RWPE1 (cell line): ENCODE measurements at regions not wholly inside any gene's neighbourhood (a gene's known extent, or its start where the extent isn't known, plus 50 kb on each side); places are given as distances from the start of the nearest gene placed in this dataset.
A peak's percentile ranks its signal among the peaks of the same experiment; 100 is the strongest.

Source experiments
- CTCF ChIA-PET: fragments of 350-600 bp; sonication (Branson Sonifier 250); formaldehyde crosslinking; extraction: SDS; loops from one replicate; lab custom pipeline; 2021; lab: Yijun Ruan, JAX
- POLR2A ChIA-PET: fragments of 400-600 bp; formaldehyde crosslinking; extraction: SDS; loops from one replicate; lab custom pipeline; 2020; ENCODE audit warnings: antibody characterized with exemption; ENCODE audit not compliant: low non-redundant PET; lab: Yijun Ruan, JAX
- DNase-seq: peaks from one replicate; pipeline ENCODE4 v3.0.0; 2012; ENCODE audit warnings: low spot score
- H3K27ac ChIP-seq: fragments of 450-650 bp; 2 replicates; pipeline ENCODE4 v1.5.1; 2017
- CTCF ChIP-seq: fragments of 450-650 bp; conservative IDR thresholded peaks from 2 replicates; pipeline ENCODE4 v1.5.1; 2017; ENCODE audit warnings: low read depth, mild to moderate bottlenecking

DNA sequence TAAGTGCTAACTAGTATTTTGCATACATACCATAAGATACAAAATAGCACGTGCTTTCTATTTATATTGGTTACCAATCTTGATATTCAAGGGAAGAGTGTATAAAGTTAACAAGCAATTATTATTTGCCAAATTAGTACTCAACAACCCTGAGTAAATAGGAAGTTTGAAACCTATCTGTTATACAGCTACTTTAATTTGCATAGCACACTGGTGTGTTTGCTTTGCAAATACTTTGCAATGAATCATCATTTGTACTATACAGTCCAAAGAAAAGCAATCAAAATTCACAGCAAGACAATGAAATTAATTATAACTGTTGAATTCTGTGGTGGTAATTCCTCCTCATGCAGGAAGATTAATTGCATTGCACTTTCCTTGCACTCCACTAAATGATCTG lies 469.1 kb downstream of the PRKD1 start:
- CTCF ChIA-PET, result no interaction called here
- POLR2A ChIA-PET, result no interaction called here
- H3K27ac ChIP-seq, result no peak overlapping the region
- no peak for TF ChIP-seq CTCF
- DNase-seq, result peak; percentile 1

GRCh38 chr14:29459531-29459930 lies 468.1 kb downstream of the PRKD1 start:
- CTCF ChIA-PET, result interaction anchor here (0.5 kb wide), 1 partner anchor 149 kb away, joined by 3 read pairs; no protein-coding TSS in a partner anchor

DNA sequence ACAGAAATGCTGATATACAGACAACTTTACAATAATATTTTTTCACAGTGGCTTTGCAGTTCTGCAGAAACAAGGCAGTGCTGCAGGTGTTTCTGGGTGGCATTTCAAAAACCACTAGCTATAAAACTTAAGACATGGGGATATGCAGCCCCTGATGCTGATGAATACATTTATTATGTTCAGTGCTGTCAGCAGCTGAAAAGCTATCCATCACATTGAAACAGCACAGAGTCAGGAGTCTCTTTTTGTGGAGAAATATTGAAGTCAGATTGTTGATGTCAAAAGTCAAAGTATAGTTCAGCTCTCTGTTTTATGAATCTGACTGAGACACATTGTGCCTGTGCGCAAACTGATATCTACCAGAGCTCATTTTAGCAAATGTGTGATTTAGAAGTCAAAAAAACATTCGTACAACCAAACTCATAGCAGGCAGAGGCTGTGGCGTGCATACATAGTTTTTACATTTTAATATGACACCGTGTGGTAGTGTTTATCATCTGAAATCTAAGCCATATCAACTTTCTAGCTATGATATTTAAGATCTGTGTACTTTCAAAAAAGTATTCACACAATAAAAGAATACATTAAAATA lies 467.6 kb downstream of the PRKD1 start:
- no peak for DNase-seq
- CTCF ChIA-PET, result interaction anchor here (0.5 to 0.6 kb wide), 2 partner anchors 150 to 809 kb away, joined by 3 to 6 read pairs; no protein-coding TSS in a partner anchor
- no peak overlapping the region for H3K27ac ChIP-seq
- POLR2A ChIA-PET, result no interaction called here
- TF ChIP-seq CTCF, result no peak

More at GRCh38 chr14:29459531-29459930, 468.1 kb downstream of the PRKD1 start:
- no peak overlapping the region for H3K27ac ChIP-seq
- no peak for TF ChIP-seq CTCF
- DNase-seq, result no peak
- POLR2A ChIA-PET, result no interaction called here

DNA sequence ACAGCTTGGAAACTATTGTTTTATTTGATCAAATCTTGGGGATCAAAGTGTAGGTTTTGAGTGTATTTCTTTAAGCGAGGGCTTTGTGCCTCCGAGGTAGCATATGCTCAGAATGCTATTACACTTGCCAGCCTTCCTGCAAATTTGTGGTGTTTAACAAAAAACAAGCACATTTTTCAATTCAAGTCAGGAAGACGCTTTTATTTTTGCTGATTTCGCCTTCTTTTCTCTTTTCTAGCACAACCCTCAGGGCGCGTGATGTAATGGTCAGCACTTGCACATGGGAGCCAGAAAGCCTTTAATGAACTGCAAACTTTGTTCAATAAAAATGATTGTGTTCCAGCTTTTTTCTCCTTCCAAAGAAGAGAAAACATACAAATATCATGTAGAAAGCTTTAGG lies 466.5 kb downstream of the PRKD1 start:
- CTCF ChIA-PET, result no interaction called here

GRCh38 chr14:29461506-29461905 lies 466.1 kb downstream of the PRKD1 start:
- DNase-seq, result no peak
- ChIA-PET CTCF (no interaction called here), POLR2A (no interaction called here)
- no peak overlapping the region for H3K27ac ChIP-seq
- TF ChIP-seq CTCF, result no peak

More for the DNA sequence above, 466.5 kb downstream of the PRKD1 start:
- no peak overlapping the region for H3K27ac ChIP-seq
- POLR2A ChIA-PET, result no interaction called here
- TF ChIP-seq CTCF, result no peak
- DNase-seq, result no peak

GRCh38 chr14:29462321-29462720 lies 465.3 kb downstream of the PRKD1 start:
- no peak overlapping the region for H3K27ac ChIP-seq
- CTCF ChIA-PET, result no interaction called here
- POLR2A ChIA-PET, result no interaction called here
- TF ChIP-seq CTCF, result no peak
- DNase-seq, result no peak

GRCh38 chr14:29462772-29463171 lies 464.9 kb downstream of the PRKD1 start:
- ChIA-PET CTCF (no interaction called here), POLR2A (no interaction called here)
- no peak overlapping the region for H3K27ac ChIP-seq
- no peak for DNase-seq
- TF ChIP-seq CTCF, result no peak
